ENCODE measurements at regions not wholly inside any gene's neighbourhood (a gene's known extent, or its start where the extent isn't known, plus 50 kb on each side); places are given as distances from the start of the nearest gene placed in this dataset.
"Not testable (repeated sequence)": the region's sequence is repeated elsewhere in the genome, so short reads cannot be mapped to it uniquely, and the experiment has no call there.

DNA sequence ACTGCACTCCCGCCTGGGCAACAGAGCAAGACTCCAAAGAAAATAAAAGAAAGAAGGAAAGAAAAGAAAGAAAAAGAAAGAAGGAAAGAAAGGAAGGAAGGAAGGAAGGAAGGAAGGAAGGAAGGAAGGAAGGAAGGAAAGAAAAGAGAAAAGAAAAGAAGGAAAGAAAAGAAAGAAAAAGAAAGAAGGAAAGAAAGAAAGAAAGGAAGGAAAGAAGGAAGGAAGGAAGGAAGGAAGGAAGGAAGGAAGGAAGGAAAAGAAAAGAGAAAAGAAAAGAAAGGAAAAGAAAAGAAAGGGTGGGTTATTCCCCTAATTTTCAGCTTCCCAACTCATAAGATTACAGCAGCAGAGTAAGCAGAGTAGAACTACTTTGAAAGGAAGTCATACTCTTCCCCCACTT, 64.4 kb downstream of the TMEM200C start:
- DNase-seq (ENCODE audit: low spot score), result not testable (repeated sequence)
- in situ Hi-C loops (cut with MboI; ENCODE audit: low pct_unique_long_range_greater_than_20kb, low sequenced_read_pairs, unreplicated experiment), result loop anchor here (25.0 kb wide), 1 partner anchor 744 kb away; no protein-coding TSS in a partner anchor

DNA sequence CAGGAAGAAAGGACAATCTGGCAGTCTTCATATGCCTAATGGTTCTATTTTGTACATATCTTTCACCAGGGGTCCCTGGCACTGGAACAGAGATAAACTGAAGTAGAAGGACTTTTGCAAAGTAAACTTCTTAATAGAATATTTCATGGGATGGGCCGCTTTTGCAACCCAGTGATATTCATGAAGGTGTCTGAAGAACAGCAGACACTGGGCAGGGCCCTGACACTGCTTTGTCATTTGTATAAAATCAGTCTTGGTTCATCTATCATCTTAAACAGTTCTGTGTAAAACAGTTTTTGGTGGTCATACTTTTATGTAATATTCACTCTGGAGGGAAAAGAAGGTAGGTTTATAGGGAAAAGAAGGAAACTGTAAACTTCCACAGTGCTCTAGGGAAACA, 66.4 kb downstream of the TMEM200C start:
- DNase-seq (ENCODE audit: low spot score), result no peak
- in situ Hi-C loops (cut with MboI; ENCODE audit: low pct_unique_long_range_greater_than_20kb, low sequenced_read_pairs, unreplicated experiment), result loop anchor here (25.0 kb wide), 1 partner anchor 742 kb away; no protein-coding TSS in a partner anchor
- TF ChIP-seq, protein P1, sequence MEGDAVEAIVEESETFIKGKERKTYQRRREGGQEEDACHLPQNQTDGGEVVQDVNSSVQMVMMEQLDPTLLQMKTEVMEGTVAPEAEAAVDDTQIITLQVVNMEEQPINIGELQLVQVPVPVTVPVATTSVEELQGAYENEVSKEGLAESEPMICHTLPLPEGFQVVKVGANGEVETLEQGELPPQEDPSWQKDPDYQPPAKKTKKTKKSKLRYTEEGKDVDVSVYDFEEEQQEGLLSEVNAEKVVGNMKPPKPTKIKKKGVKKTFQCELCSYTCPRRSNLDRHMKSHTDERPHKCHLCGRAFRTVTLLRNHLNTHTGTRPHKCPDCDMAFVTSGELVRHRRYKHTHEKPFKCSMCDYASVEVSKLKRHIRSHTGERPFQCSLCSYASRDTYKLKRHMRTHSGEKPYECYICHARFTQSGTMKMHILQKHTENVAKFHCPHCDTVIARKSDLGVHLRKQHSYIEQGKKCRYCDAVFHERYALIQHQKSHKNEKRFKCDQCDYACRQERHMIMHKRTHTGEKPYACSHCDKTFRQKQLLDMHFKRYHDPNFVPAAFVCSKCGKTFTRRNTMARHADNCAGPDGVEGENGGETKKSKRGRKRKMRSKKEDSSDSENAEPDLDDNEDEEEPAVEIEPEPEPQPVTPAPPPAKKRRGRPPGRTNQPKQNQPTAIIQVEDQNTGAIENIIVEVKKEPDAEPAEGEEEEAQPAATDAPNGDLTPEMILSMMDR (IDR thresholded peaks at IDR 0.05; ENCODE audit: extremely low read depth, insufficient read depth, missing control alignments), result no peak

GRCh38 chr18:5825663-5826062, 69.7 kb downstream of the TMEM200C start:
- in situ Hi-C loops (cut with MboI; ENCODE audit: low pct_unique_long_range_greater_than_20kb, low sequenced_read_pairs, unreplicated experiment), result loop anchor here (25.0 kb wide), 1 partner anchor 738 kb away; no protein-coding TSS in a partner anchor
- TF ChIP-seq, protein P1 (IDR thresholded peaks at IDR 0.05; ENCODE audit: extremely low read depth, insufficient read depth, missing control alignments), result no peak
- DNase-seq (ENCODE audit: low spot score), result no peak

- in situ Hi-C loops (cut with MboI; ENCODE audit: low pct_unique_long_range_greater_than_20kb, low sequenced_read_pairs, unreplicated experiment), result no loop called here
- TF ChIP-seq, protein P1 (IDR thresholded peaks at IDR 0.05; ENCODE audit: extremely low read depth, insufficient read depth, missing control alignments), result no peak
- no peak for DNase-seq (ENCODE audit: low spot score)
Observed at GRCh38 chr18:5824370-5824984, 70.8 kb downstream of the TMEM200C start.

DNA sequence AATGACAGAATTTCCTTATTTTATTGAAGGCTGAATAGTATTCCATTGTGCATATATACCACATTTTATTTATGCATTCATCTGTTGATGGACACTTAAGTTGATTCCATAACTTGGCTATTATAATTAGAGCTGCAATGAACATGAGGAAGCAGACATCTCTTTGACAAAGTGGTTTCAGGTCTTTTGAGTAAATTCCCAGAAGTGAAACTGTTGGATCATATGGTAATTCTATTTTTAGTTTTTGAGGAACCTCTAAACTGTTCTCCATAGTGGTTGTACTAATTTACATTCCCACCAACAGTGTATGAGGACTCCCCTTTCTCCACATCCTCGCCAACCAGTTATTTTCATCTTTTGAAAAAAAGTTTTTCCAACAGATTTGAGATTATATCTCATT, 77.5 kb downstream of the TMEM200C start:
- TF ChIP-seq, protein P1 (IDR thresholded peaks at IDR 0.05; ENCODE audit: extremely low read depth, insufficient read depth, missing control alignments), result no peak
- DNase-seq (ENCODE audit: low spot score), result no peak
- in situ Hi-C loops (cut with MboI; ENCODE audit: low pct_unique_long_range_greater_than_20kb, low sequenced_read_pairs, unreplicated experiment), result no loop called here

- TF ChIP-seq, protein P1 (IDR thresholded peaks at IDR 0.05; ENCODE audit: extremely low read depth, insufficient read depth, missing control alignments), result no peak
- DNase-seq (ENCODE audit: low spot score), result no peak
- in situ Hi-C loops (cut with MboI; ENCODE audit: low pct_unique_long_range_greater_than_20kb, low sequenced_read_pairs, unreplicated experiment), result no loop called here
Observed at GRCh38 chr18:5806860-5807259, 88.5 kb downstream of the TMEM200C start.

DNA sequence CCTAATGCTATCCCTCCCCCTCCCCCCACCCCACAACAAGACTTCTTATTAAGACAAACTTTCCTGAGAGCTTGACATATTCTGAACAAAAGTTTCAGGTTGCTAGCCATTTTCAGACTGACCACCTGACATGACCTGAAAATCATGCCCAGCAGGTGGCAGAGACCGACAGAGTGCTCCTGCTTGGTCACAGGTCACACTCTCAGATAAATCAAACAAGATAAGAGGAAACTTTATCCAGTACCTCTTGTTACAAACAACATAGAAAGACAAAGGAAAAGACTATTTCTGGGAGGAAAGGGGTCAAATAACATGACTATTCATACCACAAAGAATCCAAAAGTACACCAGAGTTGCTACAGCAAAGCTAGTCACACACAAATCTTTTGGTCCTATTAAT, 107.4 kb downstream of the TMEM200C start:
- DNase-seq (ENCODE audit: low spot score), result no peak
- TF ChIP-seq, protein P1 (IDR thresholded peaks at IDR 0.05; ENCODE audit: extremely low read depth, insufficient read depth, missing control alignments), result no peak
- in situ Hi-C loops (cut with MboI; ENCODE audit: low pct_unique_long_range_greater_than_20kb, low sequenced_read_pairs, unreplicated experiment), result no loop called here
